PC-3 (cell line): ENCODE measurements at regions not wholly inside any gene's neighbourhood (a gene's known extent, or its start where the extent isn't known, plus 50 kb on each side); places are given as distances from the start of the nearest gene placed in this dataset.

Experiments
- ATAC-seq: fragments of 200-7000 bp; cut with Tn5 transposase; 2 replicates; pipeline ENCODE4 v1.9.1; 2020; ENCODE audit warnings: mild to moderate bottlenecking, moderate library complexity
- BruUV-seq: library from RNA; stranded (reverse); fragments of 400-500 nt; replicated peaks from 2 replicates; lab custom pipeline; 2021; lab: Mats Ljungman, UMichigan
- CTCF ChIA-PET: fragments of 300-600 bp; sonication (Branson Sonifier 250); formaldehyde crosslinking; loops from one replicate; lab custom pipeline; 2022; ENCODE audit warnings: antibody characterized with exemption; lab: Charles Lee
- POLR2A ChIA-PET: fragments of 300-600 bp; sonication (Branson Sonifier 250); formaldehyde crosslinking; loops from one replicate; lab custom pipeline; 2022; ENCODE audit warnings: antibody characterized with exemption; ENCODE audit not compliant: unreplicated experiment; lab: Charles Lee
- DNase-seq: peaks from one replicate; pipeline ENCODE4 v3.0.0-alpha.2; 2015
- H2AFZ ChIP-seq: fragments of 300-600 bp; sonication (generic); 2 replicates; pipeline ENCODE4 v1.6.0; 2016; ENCODE audit warnings: antibody characterized with exemption, low read length
- H3F3A ChIP-seq: fragments of 300-600 bp; sonication (generic); one replicate; pipeline ENCODE4 v1.6.0; 2017; ENCODE audit warnings: antibody characterized with exemption, low read length, control low read depth, mild to moderate bottlenecking; ENCODE audit not compliant: unreplicated experiment
- H3K27ac ChIP-seq: fragments of 300-600 bp; sonication (generic); 2 replicates; pipeline ENCODE4 v1.5.1; 2016; ENCODE audit warnings: mild to moderate bottlenecking, low read length
- H3K27me3 ChIP-seq: fragments of 300-600 bp; sonication (generic); 2 replicates; pipeline ENCODE4 v1.6.1; 2016; ENCODE audit warnings: low read length, mixed read lengths
- H3K36me3 ChIP-seq: fragments of 300-600 bp; sonication (generic); 2 replicates; pipeline ENCODE4 v1.6.1; 2016; ENCODE audit warnings: low read depth, mixed run types, low read length, mixed read lengths
- H3K4me1 ChIP-seq: fragments of 300-600 bp; sonication (generic); 2 replicates; pipeline ENCODE4 v1.5.1; 2016; ENCODE audit warnings: low read length; ENCODE audit not compliant: insufficient read depth
- H3K4me2 ChIP-seq: fragments of 300-600 bp; sonication (generic); 2 replicates; pipeline ENCODE4 v1.6.0; 2016; ENCODE audit warnings: low read length
- H3K4me3 ChIP-seq: fragments of 300-600 bp; sonication (generic); 2 replicates; pipeline ENCODE4 v1.5.1; 2016; ENCODE audit warnings: mild to moderate bottlenecking, low read length, mixed read lengths
- H3K79me2 ChIP-seq: fragments of 300-600 bp; sonication (generic); 2 replicates; pipeline ENCODE4 v1.6.1; 2017; ENCODE audit warnings: low read length, mixed read lengths
- H3K9ac ChIP-seq: fragments of 300-600 bp; sonication (generic); 2 replicates; pipeline ENCODE4 v1.6.0; 2016; ENCODE audit warnings: mild to moderate bottlenecking, low read length
- H3K9me2 ChIP-seq: fragments of 300-600 bp; sonication (generic); replicated peaks from 2 replicates; pipeline ENCODE4 v1.6.1; 2016; ENCODE audit warnings: mixed run types, low read length, mixed read lengths
- H3K9me3 ChIP-seq: fragments of 300-600 bp; sonication (generic); 2 replicates; pipeline ENCODE4 v1.6.1; 2016; ENCODE audit warnings: low read length, mixed read lengths
- H4K20me1 ChIP-seq: fragments of 300-600 bp; sonication (generic); 2 replicates; pipeline ENCODE4 v1.6.1; 2016; ENCODE audit warnings: low read length, mixed read lengths
- CTCF ChIP-seq: fragments of 300-600 bp; sonication (generic); conservative IDR thresholded peaks from 2 replicates; pipeline ENCODE4 v1.5.1; 2017; ENCODE audit warnings: antibody characterized with exemption, low read depth, mild to moderate bottlenecking, low read length
- EZH2 ChIP-seq: fragments of 300-600 bp; sonication (generic); IDR thresholded peaks from one replicate; pipeline ENCODE4 v1.6.1; 2017; ENCODE audit warnings: antibody characterized with exemption, mild to moderate bottlenecking, low read length; ENCODE audit not compliant: unreplicated experiment
- EZH2phosphoT487 ChIP-seq: fragments of 300-600 bp; sonication (generic); IDR thresholded peaks from 2 replicates; pipeline ENCODE4 v1.6.1; 2018; ENCODE audit warnings: mild to moderate bottlenecking, antibody characterized with exemption, low read length, borderline replicate concordance
- intact Hi-C: fragments of 100-400 bp; cut with micrococcal nuclease; formaldehyde crosslinking; loops from 2 replicates; pipeline ENCODE4 v1.9.0; 2023

- DNase-seq = no peak
- no TSS peak for BruUV-seq
- Histone ChIP-seq H3K9me3 (no peaks in the 10 kb centered on the region), H3K4me1 (no peaks in the 10 kb centered on the region), H3K27me3 (peaks cover 90% of the 10 kb centered on the region), H3F3A (no peaks in the 10 kb centered on the region), H2AFZ (no peak overlapping the region), H3K79me2 (no peaks in the 10 kb centered on the region), H4K20me1 (no peaks in the 10 kb centered on the region), H3K36me3 (no peaks in the 10 kb centered on the region), H3K9me2 (no peaks in the 10 kb centered on the region), H3K27ac (no peak overlapping the region), H3K4me3 (no peak overlapping the region), H3K9ac (no peak overlapping the region), H3K4me2 (no peak overlapping the region)
- no peak for ATAC-seq
- ChIA-PET POLR2A (no interaction called here), CTCF (no interaction called here)
- intact Hi-C loops = no loop called here
- TF ChIP-seq EZH2phosphoT487 = no peak
- no peak for TF ChIP-seq EZH2
- TF ChIP-seq CTCF = no peak
These were observed 178.3 kb upstream of the NECTIN1 start for GRCh38 chr11:119907122-119907851.

- no peak overlapping the region for H2AFZ ChIP-seq
- ChIA-PET POLR2A (no interaction called here), CTCF (no interaction called here)
- no peaks in the 10 kb centered on the region for H4K20me1 ChIP-seq
- TF ChIP-seq EZH2phosphoT487 (no peak), EZH2 (no peak), CTCF (no peak)
- intact Hi-C loops = no loop called here
- no peaks in the 10 kb centered on the region for H3K4me1 ChIP-seq
- no peaks in the 10 kb centered on the region for H3K9me3 ChIP-seq
- no peaks in the 10 kb centered on the region for H3K36me3 ChIP-seq
- no TSS peak for BruUV-seq
- H3K79me2 ChIP-seq = no peaks in the 10 kb centered on the region
- no peak overlapping the region for H3K4me3 ChIP-seq
- no peaks in the 10 kb centered on the region for H3F3A ChIP-seq
- DNase-seq (no peak), ATAC-seq (no peak)
- H3K9me2 ChIP-seq = no peaks in the 10 kb centered on the region
- no peak overlapping the region for H3K27ac ChIP-seq
- H3K4me2 ChIP-seq = no peak overlapping the region
- no peak overlapping the region for H3K9ac ChIP-seq
- peaks cover 89% of the 10 kb centered on the region for H3K27me3 ChIP-seq
These were observed 177.4 kb upstream of the NECTIN1 start for GRCh38 chr11:119906376-119906775.

- H3K27ac ChIP-seq = no peak overlapping the region
- ChIA-PET POLR2A (interaction anchor here (0.6 kb wide), 1 partner anchor 186 kb away, joined by 3 read pairs; no protein-coding TSS in a partner anchor), CTCF (no interaction called here)
- H4K20me1 ChIP-seq = no peaks in the 10 kb centered on the region
- H3K27me3 ChIP-seq = peaks cover 96% of the 10 kb centered on the region
- intact Hi-C loops = no loop called here
- H2AFZ ChIP-seq = no peak overlapping the region
- H3K36me3 ChIP-seq = no peaks in the 10 kb centered on the region
- no TSS peak for BruUV-seq
- H3K79me2 ChIP-seq = no peaks in the 10 kb centered on the region
- no peaks in the 10 kb centered on the region for H3K9me2 ChIP-seq
- H3K4me3 ChIP-seq = no peak overlapping the region
- no peaks in the 10 kb centered on the region for H3K4me1 ChIP-seq
- no peak for TF ChIP-seq CTCF
- no peak for TF ChIP-seq EZH2
- no peak for TF ChIP-seq EZH2phosphoT487
- no peak overlapping the region for H3K4me2 ChIP-seq
- no peaks in the 10 kb centered on the region for H3K9me3 ChIP-seq
- no peak for ATAC-seq
- H3K9ac ChIP-seq = no peak overlapping the region
- DNase-seq = no peak
- H3F3A ChIP-seq = no peaks in the 10 kb centered on the region
These were observed 176.2 kb upstream of the NECTIN1 start for GRCh38 chr11:119905162-119905561.
